ENCODE measurements at regions not wholly inside any gene's neighbourhood (a gene's known extent, or its start where the extent isn't known, plus 50 kb on each side); places are given as distances from the start of the nearest gene placed in this dataset.

GRCh38 chr10:10315989-10316388 lies 701.7 kb upstream of the CELF2 start:
- no peaks in the 10 kb centered on the region for H4K20me1 ChIP-seq (ENCODE audit: insufficient read depth)
- no peaks in the 10 kb centered on the region for H3K4me1 ChIP-seq (ENCODE audit: insufficient read depth)
- no peaks in the 10 kb centered on the region for H3K36me3 ChIP-seq (ENCODE audit: low read depth)
- in situ Hi-C loops (cut with MboI): no loop called here
- H3K27ac ChIP-seq: no peak overlapping the region
- no peaks in the 10 kb centered on the region for H3K27me3 ChIP-seq (replicated peaks; ENCODE audit: insufficient read depth)
- no peak for DNase-seq
- H3K4me3 ChIP-seq: no peak overlapping the region
- 11 to 29% methylated on average over 1 of the region's 1 CpG for WGBS, 2 experiments (ENCODE audit: low coverage in 1 of 2, low lambda C conversion rate in 2 of 2, missing lambda C conversion rate in 2 of 2)
- TF ChIP-seq EZH2phosphoT487 (IDR thresholded peaks at IDR 0.05; ENCODE audit: insufficient read depth, low read depth): no peak
- TF ChIP-seq EZH2 (IDR thresholded peaks at IDR 0.05; ENCODE audit: insufficient read depth, poor library complexity, severe bottlenecking): no peak
- H3F3A ChIP-seq (ENCODE audit: insufficient read depth): no peaks in the 10 kb centered on the region
- H3K4me2 ChIP-seq (ENCODE audit: unreplicated experiment): no peak overlapping the region
- H3K79me2 ChIP-seq (ENCODE audit: insufficient read depth): no peaks in the 10 kb centered on the region
- H3K9ac ChIP-seq: no peak overlapping the region
- no peaks in the 10 kb centered on the region for H3K9me2 ChIP-seq (ENCODE audit: insufficient read depth)
- no peaks in the 10 kb centered on the region for H3K9me3 ChIP-seq (ENCODE audit: low read depth)
- no peak overlapping the region for H2AFZ ChIP-seq

DNA sequence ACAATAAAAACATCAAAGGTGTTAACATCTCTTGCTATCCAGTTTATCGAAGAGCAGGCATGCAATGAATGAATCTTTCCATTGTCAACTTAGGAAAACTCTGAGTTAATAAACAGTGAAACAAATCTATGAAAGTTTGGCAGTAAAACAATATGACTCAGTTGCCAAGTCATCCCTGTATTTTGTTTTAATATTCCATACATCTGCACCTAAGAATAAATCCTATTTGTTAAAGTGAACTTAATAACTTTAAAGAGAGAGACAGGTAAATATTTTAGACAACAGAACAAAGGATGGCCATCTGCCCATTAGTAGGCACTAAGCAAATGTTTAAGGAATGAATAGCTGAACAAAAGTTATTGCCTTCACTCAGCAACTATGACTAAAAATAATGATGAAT lies 700.5 kb upstream of the CELF2 start:
- Histone ChIP-seq H3K4me3 (no peak overlapping the region), H3K4me1 (ENCODE audit: insufficient read depth) (no peaks in the 10 kb centered on the region), H3K9me3 (ENCODE audit: low read depth) (no peaks in the 10 kb centered on the region), H4K20me1 (ENCODE audit: insufficient read depth) (no peaks in the 10 kb centered on the region), H3K36me3 (ENCODE audit: low read depth) (no peaks in the 10 kb centered on the region), H3K79me2 (ENCODE audit: insufficient read depth) (no peaks in the 10 kb centered on the region), H3K27me3 (replicated peaks; ENCODE audit: insufficient read depth) (no peaks in the 10 kb centered on the region), H3F3A (ENCODE audit: insufficient read depth) (no peaks in the 10 kb centered on the region), H2AFZ (no peak overlapping the region), H3K9ac (no peak overlapping the region), H3K9me2 (ENCODE audit: insufficient read depth) (no peaks in the 10 kb centered on the region), H3K4me2 (ENCODE audit: unreplicated experiment) (no peak overlapping the region), H3K27ac (no peak overlapping the region)
- peak; percentile 1 for DNase-seq
- 40 to 53% methylated on average over 1 of the region's 1 CpG for WGBS, 2 experiments (ENCODE audit: low coverage in 1 of 2, low lambda C conversion rate in 2 of 2, missing lambda C conversion rate in 2 of 2)
- in situ Hi-C loops (cut with MboI): no loop called here
- TF ChIP-seq EZH2phosphoT487 (IDR thresholded peaks at IDR 0.05; ENCODE audit: insufficient read depth, low read depth): no peak
- TF ChIP-seq EZH2 (IDR thresholded peaks at IDR 0.05; ENCODE audit: insufficient read depth, poor library complexity, severe bottlenecking): no peak

DNA sequence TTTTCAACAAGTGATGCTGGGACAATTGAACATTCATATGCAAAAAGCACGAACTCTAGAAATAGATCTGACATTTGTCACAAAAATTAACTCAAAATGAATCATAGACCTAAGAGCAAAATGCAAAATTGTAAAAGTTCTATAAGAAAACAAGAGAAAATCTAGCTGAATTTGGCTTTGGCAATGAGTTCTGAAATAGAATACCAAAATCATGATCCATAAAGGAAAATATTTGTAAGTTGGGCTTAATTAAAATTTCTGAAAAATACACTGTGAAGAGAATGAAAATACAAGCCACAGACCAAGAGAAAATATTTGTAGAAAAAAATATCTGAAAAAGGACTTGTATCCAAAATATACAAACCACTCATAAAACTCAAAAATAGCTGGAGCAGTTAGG lies 698.8 kb upstream of the CELF2 start:
- no peaks in the 10 kb centered on the region for H3K36me3 ChIP-seq (ENCODE audit: low read depth)
- H3K27me3 ChIP-seq (replicated peaks; ENCODE audit: insufficient read depth): no peaks in the 10 kb centered on the region
- no peaks in the 10 kb centered on the region for H3K79me2 ChIP-seq (ENCODE audit: insufficient read depth)
- WGBS, 2 experiments (ENCODE audit: low coverage in 1 of 2, low lambda C conversion rate in 2 of 2, missing lambda C conversion rate in 2 of 2): 26 to 55% methylated on average over 1 of the region's 1 CpG
- no peak for TF ChIP-seq EZH2 (IDR thresholded peaks at IDR 0.05; ENCODE audit: insufficient read depth, poor library complexity, severe bottlenecking)
- no peak for TF ChIP-seq EZH2phosphoT487 (IDR thresholded peaks at IDR 0.05; ENCODE audit: insufficient read depth, low read depth)
- H3K4me2 ChIP-seq (ENCODE audit: unreplicated experiment): no peak overlapping the region
- H3K9ac ChIP-seq: no peak overlapping the region
- H2AFZ ChIP-seq: no peak overlapping the region
- no peaks in the 10 kb centered on the region for H3K9me3 ChIP-seq (ENCODE audit: low read depth)
- no peaks in the 10 kb centered on the region for H3F3A ChIP-seq (ENCODE audit: insufficient read depth)
- H3K9me2 ChIP-seq (ENCODE audit: insufficient read depth): no peaks in the 10 kb centered on the region
- H4K20me1 ChIP-seq (ENCODE audit: insufficient read depth): no peaks in the 10 kb centered on the region
- no peak overlapping the region for H3K4me3 ChIP-seq
- H3K27ac ChIP-seq: no peak overlapping the region
- in situ Hi-C loops (cut with MboI): no loop called here
- DNase-seq: no peak
- H3K4me1 ChIP-seq (ENCODE audit: insufficient read depth): no peaks in the 10 kb centered on the region

DNA sequence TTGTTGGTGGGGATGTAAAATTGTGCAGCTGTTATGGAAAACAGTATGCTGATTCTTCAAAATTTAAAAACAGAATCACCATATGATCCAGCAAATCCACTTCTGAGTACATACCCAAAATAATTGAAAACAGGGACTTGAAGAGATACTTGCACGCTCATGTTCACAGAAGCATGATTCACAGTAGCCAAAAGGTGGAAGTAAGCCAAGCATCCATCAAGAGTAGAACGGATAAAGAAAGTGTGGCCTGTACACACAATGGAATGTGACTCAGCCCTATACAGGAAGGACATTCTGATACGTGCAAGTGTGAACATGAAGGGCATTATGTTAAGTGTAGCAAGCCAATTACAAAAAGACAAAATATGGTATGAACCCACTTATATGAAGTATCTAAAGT lies 696.7 kb upstream of the CELF2 start:
- TF ChIP-seq EZH2phosphoT487 (IDR thresholded peaks at IDR 0.05; ENCODE audit: insufficient read depth, low read depth) (no peak), EZH2 (IDR thresholded peaks at IDR 0.05; ENCODE audit: insufficient read depth, poor library complexity, severe bottlenecking) (no peak)
- in situ Hi-C loops (cut with MboI): no loop called here
- Histone ChIP-seq H3K4me2 (ENCODE audit: unreplicated experiment) (no peak overlapping the region), H3K9ac (no peak overlapping the region), H3K79me2 (ENCODE audit: insufficient read depth) (no peaks in the 10 kb centered on the region), H3K9me2 (ENCODE audit: insufficient read depth) (no peaks in the 10 kb centered on the region), H3K36me3 (ENCODE audit: low read depth) (no peaks in the 10 kb centered on the region), H3K27me3 (replicated peaks; ENCODE audit: insufficient read depth) (no peaks in the 10 kb centered on the region), H3K9me3 (ENCODE audit: low read depth) (no peaks in the 10 kb centered on the region), H2AFZ (no peak overlapping the region), H3K4me1 (ENCODE audit: insufficient read depth) (no peaks in the 10 kb centered on the region), H4K20me1 (ENCODE audit: insufficient read depth) (no peaks in the 10 kb centered on the region), H3K27ac (no peak overlapping the region), H3F3A (ENCODE audit: insufficient read depth) (no peaks in the 10 kb centered on the region), H3K4me3 (no peak overlapping the region)
- WGBS, 2 experiments (ENCODE audit: low coverage in 1 of 2, low lambda C conversion rate in 2 of 2, missing lambda C conversion rate in 2 of 2): 2 to 6% methylated on average over 3 of the region's 3 CpGs
- peak; percentile 14 for DNase-seq

DNA sequence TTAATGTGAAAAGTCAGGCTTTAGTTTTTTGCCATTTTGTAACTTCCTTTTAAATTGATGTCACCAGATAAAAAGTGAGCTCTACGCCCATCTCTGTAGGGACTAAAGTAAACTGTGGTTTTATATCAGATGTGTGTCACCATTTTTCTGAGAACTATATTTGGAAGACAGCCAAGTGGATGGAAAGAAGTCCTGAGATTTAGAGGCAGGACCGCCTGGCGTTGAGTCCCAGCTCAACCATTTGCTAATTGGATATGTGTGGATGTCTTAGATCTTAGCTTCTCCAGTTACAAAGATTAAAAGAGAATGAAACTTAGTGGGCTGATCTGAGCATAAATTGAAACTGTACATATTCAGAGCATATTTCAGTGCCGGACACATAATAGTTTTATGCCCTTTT lies 691.6 kb upstream of the CELF2 start:
- H2AFZ ChIP-seq: no peak overlapping the region
- in situ Hi-C loops (cut with MboI): no loop called here
- no peak for DNase-seq

More for the DNA sequence above, 691.6 kb upstream of the CELF2 start:
- no peak overlapping the region for H3K9ac ChIP-seq
- no peaks in the 10 kb centered on the region for H3K9me2 ChIP-seq (ENCODE audit: insufficient read depth)
- no peaks in the 10 kb centered on the region for H3K79me2 ChIP-seq (ENCODE audit: insufficient read depth)
- no peaks in the 10 kb centered on the region for H3K9me3 ChIP-seq (ENCODE audit: low read depth)
- H3K4me3 ChIP-seq: no peak overlapping the region
- no peak overlapping the region for H3K4me2 ChIP-seq (ENCODE audit: unreplicated experiment)
- no peaks in the 10 kb centered on the region for H3K36me3 ChIP-seq (ENCODE audit: low read depth)
- H3K4me1 ChIP-seq (ENCODE audit: insufficient read depth): no peaks in the 10 kb centered on the region
- no peak for TF ChIP-seq EZH2phosphoT487 (IDR thresholded peaks at IDR 0.05; ENCODE audit: insufficient read depth, low read depth)
- TF ChIP-seq EZH2 (IDR thresholded peaks at IDR 0.05; ENCODE audit: insufficient read depth, poor library complexity, severe bottlenecking): no peak
- WGBS, 2 experiments (ENCODE audit: low coverage in 1 of 2, low lambda C conversion rate in 2 of 2, missing lambda C conversion rate in 2 of 2): 78 to 79% methylated on average over 4 of the region's 4 CpGs
- no peak overlapping the region for H3K27ac ChIP-seq
- 0 out of 2 replicates have a peak, but pooled peaks cover 2% of the 10 kb centered on the region for H3K27me3 ChIP-seq (replicated peaks; ENCODE audit: insufficient read depth)
- H4K20me1 ChIP-seq (ENCODE audit: insufficient read depth): no peaks in the 10 kb centered on the region
- H3F3A ChIP-seq (ENCODE audit: insufficient read depth): no peaks in the 10 kb centered on the region
